HG03460 (cell line): ENCODE measurements at regions not wholly inside any gene's neighbourhood (a gene's known extent, or its start where the extent isn't known, plus 50 kb on each side); places are given as distances from the start of the nearest gene placed in this dataset.
"Not testable (repeated sequence)": the region's sequence is repeated elsewhere in the genome, so short reads cannot be mapped to it uniquely, and the experiment has no call there.

Experiments
- ATAC-seq: cut with Tn5 transposase; IDR thresholded peaks from one replicate; pipeline ENCODE4 v1.9.1; 2021; ENCODE audit not compliant: unreplicated experiment

DNA sequence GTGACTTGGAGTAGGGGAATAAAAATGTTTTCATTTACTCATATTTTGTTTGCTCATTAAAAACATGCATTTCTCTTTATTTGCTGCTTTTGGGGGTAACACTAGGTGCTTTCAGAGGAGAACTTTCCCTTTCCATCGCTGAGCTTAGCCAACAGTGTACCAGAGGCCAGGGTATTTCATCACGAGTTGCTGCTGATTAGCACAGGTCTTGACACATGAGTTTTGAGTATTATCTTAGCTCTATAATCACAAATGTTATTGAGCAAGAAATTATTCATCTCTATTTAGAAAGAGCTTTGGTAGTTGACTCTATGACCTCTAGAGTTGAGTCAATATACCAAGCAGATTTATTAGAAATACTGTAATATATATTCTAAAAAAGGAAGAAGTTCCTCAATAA is 375.9 kb downstream of the NXPH1 start:
- ATAC-seq, result no peak

DNA sequence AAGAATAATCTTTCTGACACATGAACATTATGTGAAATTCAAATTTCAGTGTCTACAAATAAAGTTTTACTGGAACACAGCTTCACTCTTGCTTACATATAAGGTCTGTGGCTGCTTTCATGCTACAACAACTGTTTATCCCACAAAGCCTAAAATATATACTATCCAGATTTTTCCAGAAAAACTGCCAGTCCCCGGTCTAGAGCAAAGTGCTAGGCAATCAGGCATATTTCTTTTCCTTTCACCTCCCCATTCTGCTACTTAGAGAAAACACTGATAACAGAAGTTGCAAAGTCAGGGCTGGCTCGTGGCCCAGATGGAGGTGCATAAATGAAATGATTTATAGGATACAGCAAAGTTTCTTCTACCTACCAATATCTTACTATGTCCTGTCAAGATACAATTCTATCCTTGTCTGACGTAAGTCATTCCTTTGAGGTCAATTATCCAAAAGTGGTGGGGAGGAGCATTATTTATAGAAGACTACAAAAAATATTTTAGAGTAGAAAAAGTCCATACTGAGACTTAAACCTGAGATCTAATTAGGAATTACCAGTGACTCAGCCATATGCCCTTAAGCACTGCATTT is 384.1 kb downstream of the NXPH1 start:
- ATAC-seq, result no peak

DNA sequence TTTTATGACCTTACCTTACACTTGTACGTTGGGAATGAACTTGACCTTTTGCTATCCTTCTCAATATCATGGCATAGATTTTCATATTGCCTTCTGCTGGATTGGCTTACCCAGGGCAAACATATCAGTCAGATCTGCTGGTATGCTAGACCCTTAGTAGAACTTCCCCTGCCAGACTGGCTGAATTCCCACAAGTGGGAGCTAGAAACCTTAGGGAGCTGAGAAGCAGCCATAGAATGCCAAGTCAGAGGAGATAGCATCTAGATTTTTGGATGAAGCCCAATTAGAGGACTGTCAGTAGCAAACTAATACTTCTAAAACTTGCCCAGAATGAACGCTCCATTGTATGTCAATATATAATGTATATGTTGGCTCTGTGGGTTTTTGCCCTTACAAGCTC is 385.0 kb downstream of the NXPH1 start:
- no peak for ATAC-seq

DNA sequence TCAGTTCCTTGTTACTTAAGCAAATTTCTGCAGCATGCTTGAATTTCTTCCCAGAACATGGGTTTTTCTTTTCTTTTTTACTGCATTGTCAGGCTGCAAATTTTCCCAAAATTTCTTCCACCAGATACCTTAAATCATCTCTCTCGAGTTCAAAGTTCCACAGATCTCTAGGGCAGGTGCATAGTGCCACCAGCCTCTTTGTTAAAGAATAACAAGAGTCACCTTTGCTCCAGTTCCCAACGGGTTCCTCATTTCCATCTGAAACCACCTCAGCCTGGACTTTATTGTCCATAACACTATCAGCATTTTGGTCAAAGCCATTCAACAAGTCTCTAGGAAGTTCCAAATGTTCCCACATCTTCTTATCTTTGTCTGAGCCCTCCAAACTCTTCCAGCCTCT is 389.2 kb downstream of the NXPH1 start:
- ATAC-seq, result no peak

DNA sequence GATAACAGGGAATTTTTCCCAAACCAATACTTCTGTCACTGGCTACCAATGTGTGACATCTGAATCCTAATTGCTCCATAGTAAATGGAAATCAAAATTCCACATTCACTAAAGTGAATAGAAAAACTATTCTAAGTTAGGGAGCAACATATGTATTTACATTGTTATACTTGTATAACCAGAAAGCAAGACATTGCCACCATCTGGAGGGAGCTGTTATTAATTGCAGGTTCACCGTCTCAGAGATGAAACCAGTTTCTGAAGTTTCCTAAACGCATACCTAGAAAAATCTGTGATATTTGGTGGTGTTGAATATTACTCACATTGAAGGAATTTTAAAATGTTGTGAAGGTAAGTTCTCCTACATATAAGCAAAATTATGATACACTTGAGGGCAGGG is 390.1 kb downstream of the NXPH1 start:
- no peak for ATAC-seq

DNA sequence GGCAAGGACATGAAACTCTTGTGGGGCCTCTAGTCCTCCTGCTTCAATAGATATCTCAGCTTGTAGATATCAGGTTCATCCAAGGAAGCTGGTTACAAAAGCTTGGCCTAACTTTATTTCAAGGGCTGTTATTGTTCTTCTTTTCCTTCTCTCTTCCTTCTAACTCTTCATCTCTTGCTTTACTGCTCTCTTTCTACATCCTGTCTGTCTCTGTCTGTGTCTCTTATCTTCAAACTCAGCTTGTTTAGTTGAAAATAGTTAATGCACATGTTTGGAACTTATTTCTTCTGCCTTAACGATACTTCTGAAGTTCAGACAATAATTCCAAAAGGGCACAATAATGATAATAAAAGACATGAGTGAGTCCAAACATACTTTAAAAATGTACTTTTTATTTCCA is 393.9 kb downstream of the NXPH1 start:
- no peak for ATAC-seq

DNA sequence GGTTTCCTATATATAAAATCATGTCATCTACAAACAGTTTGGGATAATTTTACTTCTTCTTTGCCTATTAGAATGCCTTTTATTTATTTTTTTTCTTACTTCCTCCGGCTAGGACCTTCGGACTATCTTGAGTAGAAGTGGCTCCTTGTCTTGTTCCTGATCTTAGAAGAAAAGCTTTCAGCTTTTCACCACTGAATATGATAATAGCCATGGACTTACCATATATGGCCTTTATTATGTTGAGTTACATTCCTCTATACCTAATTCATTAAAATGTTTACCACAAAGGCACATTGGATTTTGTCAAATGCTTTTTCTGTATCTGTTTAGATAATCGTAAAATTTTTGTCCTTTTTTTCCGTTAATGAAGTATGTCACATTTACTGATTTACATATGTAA is 395.7 kb downstream of the NXPH1 start:
- ATAC-seq, result no peak

DNA sequence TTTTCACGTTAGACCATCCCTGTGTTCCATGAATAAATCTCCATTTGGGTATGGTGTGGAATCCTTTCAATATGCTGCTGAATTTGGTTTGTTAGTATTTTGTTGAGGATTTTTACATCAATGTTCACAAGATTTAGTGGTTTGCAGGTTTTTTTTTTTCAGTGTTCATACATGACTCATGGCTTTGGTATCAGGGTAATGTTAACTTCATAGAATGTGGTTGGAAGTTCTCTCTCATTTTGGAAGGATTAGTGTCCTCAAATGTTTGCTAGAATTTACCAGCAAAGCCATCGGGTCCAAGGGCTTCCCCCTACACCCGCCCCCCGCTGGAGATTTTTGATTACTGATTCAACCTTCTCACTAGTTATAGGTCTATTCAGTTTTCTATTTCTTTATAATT is 398.0 kb downstream of the NXPH1 start:
- ATAC-seq, result no peak

DNA sequence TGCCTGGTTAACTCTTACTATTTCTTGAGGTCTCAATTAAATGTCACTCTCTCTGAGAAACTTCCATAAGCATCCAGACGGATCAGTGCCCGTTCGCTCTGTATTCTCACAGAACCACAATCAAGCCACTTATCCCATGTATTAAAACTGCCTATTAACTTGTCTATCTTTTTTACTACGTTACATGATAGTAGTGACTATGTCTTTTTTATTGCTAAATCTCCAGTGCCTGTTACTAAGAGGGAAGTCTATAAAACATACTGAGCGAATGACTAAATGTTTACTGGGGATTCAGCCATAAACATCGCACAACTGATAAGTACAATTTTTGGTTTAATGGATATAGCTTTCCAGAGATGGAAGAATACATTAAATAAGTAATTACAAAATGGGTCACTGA is 399.9 kb downstream of the NXPH1 start:
- ATAC-seq, result no peak

DNA sequence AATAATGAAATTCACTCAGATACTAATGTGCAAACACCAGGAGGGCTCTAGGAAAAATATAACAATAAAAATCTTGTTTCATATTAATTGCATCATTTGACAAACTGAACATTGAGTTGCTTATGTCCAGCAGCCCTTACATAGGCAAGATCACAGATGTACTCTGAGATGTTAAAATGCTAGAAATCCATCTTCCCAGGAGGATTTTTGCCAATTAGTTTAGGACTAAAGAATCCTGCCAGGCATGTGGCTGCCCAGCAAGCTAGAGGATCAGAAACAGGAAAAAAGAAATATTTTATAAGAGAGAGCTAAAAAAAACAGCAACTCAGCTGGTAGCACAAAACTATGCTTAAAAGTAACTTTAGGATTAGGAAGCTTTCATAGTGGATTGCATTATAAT is 407.8 kb downstream of the NXPH1 start:
- ATAC-seq, result no peak

DNA sequence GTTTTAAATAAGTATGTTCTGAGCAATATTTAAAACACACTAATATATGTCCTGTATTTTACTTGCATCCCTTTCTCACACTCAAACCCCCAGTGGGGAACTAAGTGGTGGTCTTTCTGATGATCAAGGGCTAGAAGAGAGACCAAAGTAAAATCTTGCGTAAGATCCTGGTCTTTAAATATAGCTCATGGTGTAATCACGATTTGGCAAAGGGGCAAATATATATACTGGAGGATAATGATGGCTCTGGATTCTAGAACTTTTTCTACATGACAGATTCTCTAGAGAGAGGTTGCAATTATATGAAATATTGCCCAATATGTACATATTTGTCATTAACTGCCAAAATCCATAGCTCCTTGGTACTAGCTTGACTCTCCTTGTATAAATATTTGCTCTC is 438.3 kb downstream of the NXPH1 start:
- ATAC-seq, result no peak

DNA sequence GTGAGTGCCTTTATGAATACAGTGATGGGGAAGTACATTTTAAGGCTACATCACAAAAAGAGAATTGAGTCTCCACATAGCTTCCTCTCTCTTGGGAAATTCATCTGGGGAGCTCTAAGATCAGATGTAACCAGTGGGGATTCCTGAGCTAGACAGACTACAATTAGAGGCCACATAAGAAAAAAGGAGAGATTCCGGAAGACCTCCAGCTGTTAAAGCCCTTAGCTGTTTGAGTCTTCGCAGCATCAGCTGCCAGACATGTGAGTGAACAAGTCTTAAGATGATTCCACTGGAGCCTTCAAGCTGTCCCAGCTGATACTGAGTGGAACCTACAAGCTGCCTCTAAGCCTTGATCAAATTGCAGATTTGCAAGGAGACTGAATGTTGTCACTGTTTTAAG is 448.5 kb downstream of the NXPH1 start:
- no peak for ATAC-seq

DNA sequence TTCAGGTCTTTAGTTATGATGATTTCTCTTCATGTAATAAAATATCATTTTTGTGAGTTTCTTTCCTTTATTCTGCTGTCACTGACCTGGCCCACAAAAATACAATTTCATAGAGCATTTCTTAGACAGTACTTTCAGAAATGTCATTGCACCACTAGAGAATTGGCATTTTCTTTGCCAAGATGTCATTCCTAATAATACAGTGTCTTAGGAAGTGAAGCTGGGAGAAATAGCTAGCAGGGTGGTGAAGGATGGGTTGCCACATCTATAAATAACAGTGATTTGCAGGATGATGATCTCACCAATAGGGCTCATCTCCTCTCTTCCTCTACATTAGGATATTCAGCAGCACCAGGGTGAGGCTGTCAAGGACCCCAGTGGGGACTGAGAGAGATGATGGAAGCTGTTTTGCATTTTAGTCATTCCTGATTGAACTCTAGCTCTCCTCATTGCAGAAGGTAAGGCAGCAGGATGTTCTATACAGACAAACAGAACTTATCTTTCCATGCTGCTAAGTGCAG is 452.1 kb downstream of the NXPH1 start:
- no peak for ATAC-seq

DNA sequence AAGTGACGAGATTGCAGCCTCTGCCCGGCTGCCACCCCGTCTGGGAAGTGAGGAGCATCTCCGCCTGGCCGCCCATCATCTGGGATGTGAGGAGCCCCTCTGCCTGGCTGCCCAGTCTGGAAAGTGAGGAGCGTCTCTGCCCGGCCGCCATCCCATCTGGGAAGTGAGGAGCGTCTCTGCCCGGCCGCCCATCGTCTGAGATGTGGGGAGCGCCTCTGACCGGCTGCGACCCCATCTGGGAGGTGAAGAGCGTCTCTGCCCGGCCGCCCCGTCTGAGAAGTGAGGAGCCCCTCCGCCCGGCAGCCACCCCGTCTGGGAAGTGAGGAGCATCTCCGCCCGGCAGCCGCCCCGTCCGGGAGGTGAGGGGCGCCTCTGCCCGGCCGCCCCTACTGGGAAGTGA is 456.9 kb downstream of the NXPH1 start:
- ATAC-seq, result not testable (repeated sequence)

DNA sequence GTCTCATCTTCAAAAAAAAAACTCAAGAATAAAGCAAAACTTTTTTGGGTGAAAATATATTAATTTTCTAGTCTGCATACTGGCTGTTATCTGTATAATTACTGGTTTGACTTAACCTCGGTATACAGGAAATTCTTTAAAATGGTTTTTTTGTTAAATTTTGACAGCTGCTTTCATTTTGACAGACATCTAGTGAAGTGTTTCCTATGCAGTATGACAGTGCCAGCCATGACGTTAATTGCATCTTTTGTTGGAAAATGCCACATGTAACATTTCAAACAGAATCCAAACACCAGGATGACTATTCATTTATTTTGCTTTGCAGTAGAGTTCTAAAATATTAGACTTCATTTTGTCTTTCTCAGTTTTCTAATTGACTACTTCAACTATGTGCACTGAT is 460.4 kb downstream of the NXPH1 start:
- no peak for ATAC-seq

DNA sequence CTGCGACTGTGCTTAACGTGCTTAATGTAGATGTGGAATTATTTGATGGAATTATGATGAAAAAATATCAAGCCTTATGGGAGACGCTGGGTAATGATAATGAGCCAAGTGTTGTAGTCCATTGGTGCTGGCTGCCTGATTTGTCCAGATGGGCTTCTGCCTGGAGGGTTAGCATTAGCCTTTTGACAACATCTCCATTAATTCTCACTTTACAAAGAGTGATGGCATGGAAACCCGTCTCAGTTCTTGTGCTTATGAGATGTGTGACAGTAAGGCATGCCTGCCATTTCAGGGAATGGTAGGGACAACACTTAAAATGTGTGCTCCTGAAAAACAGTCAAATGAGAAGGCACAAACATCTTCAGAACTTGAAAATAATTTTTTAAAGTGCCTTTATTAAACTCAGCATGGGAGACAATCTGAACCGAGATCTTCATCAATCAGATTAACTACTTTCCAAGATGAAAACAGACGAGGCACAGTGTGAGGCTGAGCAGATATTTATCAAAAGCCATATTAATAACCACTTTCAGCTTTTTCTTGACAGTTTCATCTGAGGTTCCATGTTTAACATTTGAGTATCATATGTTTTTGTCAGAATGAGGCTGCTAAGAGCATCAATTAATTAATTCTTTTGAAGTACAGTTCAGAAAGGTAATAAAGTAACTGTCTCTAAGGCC is 473.1 kb downstream of the NXPH1 start:
- no peak for ATAC-seq

DNA sequence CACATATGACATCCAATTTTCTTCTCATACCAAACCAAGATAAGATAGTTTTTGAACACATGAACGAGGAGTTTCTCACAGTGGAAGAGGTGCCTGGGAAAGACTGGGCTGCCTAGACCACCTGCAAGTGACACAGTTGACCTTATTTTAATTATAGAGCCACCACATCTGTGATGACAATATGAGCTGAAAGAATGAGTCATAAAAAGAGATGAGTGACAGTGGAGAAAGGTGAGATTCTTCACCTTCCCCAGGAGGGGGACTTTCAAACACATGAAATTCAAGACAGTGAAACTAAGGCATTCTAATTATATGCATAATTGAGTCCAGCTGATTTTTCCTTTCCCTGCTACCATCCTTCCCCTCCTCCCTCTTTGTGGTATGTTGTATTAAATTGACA is 475.5 kb downstream of the NXPH1 start:
- ATAC-seq, result no peak

DNA sequence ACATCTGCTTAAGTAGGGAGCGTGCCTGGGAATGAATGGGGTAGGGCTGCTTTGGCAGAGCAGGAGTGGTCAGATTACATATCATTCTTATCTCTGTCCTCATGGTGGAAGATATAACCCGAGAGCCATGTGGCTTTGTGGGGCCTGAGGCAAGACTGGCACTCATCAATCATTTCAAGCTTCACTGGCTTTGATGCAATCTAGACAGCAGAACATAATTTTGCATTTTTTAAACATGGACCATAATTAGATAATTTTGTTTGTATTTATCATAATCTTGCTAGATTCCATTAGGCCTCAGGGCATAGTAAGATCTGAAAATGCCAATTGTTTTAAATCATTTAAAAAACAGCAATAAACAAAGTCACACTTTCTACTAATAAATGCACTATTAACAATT is 480.3 kb downstream of the NXPH1 start:
- ATAC-seq, result no peak

DNA sequence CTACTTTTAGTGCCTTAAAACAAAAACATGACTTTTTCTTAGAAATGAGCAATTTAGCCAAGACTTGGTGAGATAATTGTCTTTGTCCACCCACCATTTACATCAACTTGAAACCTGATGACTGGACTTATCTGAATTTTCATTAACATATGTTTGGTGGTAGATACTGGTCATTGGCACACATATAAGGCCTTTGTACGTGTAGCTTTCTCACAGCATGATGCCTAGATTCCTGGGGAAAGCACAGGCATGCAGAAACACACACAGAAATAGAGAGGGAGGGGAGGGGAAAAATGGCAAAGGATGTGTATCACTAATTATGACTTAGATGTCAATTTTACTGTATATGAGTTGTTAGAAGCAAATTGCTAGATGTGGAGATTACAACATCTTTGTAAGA is 488.4 kb downstream of the NXPH1 start:
- no peak for ATAC-seq

DNA sequence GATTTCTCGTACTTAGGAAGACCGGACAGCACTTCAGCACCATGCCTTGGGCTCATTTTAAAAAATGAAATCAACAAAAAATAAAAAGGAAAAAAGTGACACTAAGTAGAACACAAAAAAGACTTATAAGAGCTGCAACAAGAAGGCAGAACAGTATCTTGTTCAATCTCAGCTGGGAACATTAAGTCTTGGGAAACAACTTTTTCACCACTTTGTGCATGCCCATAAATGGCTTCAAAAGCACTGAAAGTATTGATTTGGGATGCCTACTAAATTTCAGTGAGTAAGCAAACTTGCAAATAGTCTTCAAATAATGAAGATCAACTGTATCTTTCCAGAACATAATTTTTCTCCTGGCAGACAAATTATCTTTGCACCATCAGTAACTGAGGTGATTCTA is 489.3 kb downstream of the NXPH1 start:
- no peak for ATAC-seq

DNA sequence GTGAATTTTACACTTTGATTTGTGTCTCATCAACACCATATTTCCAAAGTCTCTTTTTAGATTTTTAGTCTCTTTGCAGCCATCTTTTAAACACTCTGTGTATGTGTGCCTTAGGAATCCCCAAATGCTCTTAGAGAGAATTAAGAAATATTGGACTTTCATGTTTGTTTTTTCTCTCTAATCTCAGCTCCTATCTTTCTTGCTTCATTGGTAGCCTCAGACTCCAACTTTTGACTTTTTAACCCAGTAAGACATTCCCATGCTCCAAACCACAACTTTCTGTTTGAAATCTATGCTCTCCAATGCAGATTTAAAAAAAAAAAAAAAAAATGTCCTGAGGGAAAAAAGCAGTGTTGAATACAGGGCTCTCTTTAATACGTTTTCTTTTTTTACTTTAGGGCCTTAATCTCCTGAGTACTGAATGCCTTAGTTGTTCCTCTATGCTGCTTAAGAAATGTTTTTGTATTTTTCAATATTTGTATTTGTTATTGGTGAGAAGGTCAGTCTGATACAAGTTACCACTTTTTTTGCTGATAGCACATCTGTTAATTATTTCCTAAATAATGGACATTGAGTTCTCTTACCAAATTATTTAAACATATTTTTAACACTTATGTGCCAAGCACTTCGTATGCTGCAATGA is 489.9 kb downstream of the NXPH1 start:
- no peak for ATAC-seq

DNA sequence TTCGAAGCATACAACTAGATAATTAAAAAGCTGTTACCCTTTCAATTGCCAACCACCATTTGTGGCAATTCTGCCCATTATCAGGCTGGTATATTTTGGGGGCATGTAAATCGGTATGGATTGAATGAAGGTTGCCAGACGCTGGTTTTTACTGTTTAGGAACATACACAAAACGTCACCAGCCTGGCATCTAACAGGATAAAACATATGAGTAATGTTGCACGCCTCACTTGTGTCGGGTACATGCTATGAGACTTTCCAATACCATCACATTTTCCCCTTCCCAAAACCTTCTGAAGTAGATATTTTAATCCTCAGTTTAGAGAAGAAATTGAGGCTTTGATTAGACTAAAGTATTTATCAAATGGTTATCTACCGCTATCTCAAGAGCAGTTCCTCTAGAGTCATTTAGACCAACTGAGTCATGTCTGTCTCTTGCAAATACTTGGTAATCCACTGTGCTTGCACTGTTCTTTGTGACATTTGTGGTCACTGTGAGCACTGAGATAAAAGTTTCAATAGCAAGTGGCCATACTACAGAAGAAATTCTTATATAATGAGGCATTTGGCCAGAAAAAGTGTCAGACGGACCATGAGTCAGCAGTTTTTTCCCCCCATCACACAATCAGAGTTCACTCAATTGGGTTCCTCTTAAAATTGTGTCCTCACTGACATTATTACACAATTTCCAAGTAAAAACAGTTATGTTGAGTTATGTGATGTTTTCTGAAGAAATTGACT is 498.7 kb downstream of the NXPH1 start:
- no peak for ATAC-seq
